ENCODE measurements at regions not wholly inside any gene's neighbourhood (a gene's known extent, or its start where the extent isn't known, plus 50 kb on each side); places are given as distances from the start of the nearest gene placed in this dataset.

DNA sequence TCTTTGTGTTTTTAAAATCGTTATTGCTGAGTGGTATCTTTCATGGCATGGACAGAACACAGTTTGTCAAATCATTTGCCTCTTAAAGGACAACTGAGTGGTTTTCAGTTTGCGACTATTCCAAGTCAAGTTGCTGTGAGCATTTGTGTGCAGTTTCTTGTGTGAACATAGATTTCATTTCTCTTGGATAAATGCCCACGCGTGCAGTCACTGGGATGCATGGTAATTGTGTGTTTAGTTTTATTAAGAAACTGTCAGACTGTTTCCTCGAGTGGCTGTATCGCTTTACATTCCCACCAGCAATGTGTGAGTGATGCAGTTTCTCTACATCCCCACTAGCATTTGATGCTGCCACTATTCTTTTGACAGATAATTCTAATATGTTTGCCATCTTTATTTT lies 154.0 kb upstream of the ARL4C start:
- POLR2A ChIA-PET = no interaction called here
- no peaks in the 10 kb centered on the region for H3K9me3 Mint-ChIP-seq (ENCODE audit: unreplicated experiment)
- intact Hi-C loops (cut with micrococcal nuclease; ENCODE audit: unreplicated experiment) = no loop called here
- no peaks in the 10 kb centered on the region for H3K27me3 ChIP-seq (replicated peaks; ENCODE audit: control insufficient read depth, insufficient read depth, low read length)
- no peaks in the 10 kb centered on the region for H3K36me3 ChIP-seq (ENCODE audit: control insufficient read depth, insufficient read depth, low read length)
- CTCF ChIA-PET = no interaction called here
- H3K36me3 Mint-ChIP-seq (ENCODE audit: insufficient read depth, unreplicated experiment) = no peaks in the 10 kb centered on the region
- H3K4me3 ChIP-seq (ENCODE audit: low read depth, low read length) = no peak overlapping the region
- H3K27ac Mint-ChIP-seq (ENCODE audit: unreplicated experiment) = no peak overlapping the region
- DNase-seq = no peak
- H3K9me3 ChIP-seq = no peaks in the 10 kb centered on the region
- no peaks in the 10 kb centered on the region for H3K4me1 Mint-ChIP-seq (ENCODE audit: low read depth, unreplicated experiment)
- BruUV-seq (replicated peaks) = no TSS peak
- H3K4me1 ChIP-seq = no peaks in the 10 kb centered on the region
- H3K4me3 Mint-ChIP-seq (ENCODE audit: unreplicated experiment) = no peak overlapping the region
- no peaks in the 10 kb centered on the region for H3K27me3 Mint-ChIP-seq (ENCODE audit: insufficient read depth, unreplicated experiment)
- TF ChIP-seq, protein P1, sequence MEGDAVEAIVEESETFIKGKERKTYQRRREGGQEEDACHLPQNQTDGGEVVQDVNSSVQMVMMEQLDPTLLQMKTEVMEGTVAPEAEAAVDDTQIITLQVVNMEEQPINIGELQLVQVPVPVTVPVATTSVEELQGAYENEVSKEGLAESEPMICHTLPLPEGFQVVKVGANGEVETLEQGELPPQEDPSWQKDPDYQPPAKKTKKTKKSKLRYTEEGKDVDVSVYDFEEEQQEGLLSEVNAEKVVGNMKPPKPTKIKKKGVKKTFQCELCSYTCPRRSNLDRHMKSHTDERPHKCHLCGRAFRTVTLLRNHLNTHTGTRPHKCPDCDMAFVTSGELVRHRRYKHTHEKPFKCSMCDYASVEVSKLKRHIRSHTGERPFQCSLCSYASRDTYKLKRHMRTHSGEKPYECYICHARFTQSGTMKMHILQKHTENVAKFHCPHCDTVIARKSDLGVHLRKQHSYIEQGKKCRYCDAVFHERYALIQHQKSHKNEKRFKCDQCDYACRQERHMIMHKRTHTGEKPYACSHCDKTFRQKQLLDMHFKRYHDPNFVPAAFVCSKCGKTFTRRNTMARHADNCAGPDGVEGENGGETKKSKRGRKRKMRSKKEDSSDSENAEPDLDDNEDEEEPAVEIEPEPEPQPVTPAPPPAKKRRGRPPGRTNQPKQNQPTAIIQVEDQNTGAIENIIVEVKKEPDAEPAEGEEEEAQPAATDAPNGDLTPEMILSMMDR (IDR thresholded peaks at IDR 0.05; ENCODE audit: insufficient read depth in 1 of 2, low read depth in 1 of 2, low read length in 1 of 2, severe bottlenecking in 1 of 2, unreplicated experiment in 1 of 2) = no peak

DNA sequence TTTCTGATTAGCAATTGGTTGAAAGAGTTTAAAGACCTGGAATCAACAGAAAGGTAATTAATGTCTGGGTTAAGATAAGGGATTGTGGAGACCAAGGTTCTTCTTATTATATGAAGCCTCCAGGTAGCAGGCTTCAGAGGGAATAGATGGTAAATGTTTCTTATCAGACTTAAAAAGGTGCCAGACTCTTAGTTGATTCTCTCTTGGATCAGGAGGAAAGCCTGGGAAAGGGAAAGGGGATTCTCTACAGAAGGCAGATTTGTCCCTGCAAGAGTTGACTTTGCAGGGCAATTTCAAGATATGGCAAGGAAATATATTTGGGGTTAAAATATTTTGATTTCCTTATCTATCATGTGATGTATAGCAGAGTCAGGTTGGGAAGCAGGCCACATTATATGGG lies 153.1 kb upstream of the ARL4C start:
- intact Hi-C loops (cut with micrococcal nuclease; ENCODE audit: unreplicated experiment) = no loop called here
- no peak for DNase-seq
- TF ChIP-seq, protein P1 (IDR thresholded peaks at IDR 0.05; ENCODE audit: insufficient read depth in 1 of 2, low read depth in 1 of 2, low read length in 1 of 2, severe bottlenecking in 1 of 2, unreplicated experiment in 1 of 2) = no peak
- no peaks in the 10 kb centered on the region for H3K4me1 ChIP-seq
- H3K4me3 ChIP-seq (ENCODE audit: low read depth, low read length) = no peak overlapping the region
- no peaks in the 10 kb centered on the region for H3K36me3 ChIP-seq (ENCODE audit: control insufficient read depth, insufficient read depth, low read length)
- BruUV-seq (replicated peaks) = no TSS peak
- H3K4me3 Mint-ChIP-seq (ENCODE audit: unreplicated experiment) = no peak overlapping the region
- H3K4me1 Mint-ChIP-seq (ENCODE audit: low read depth, unreplicated experiment) = no peaks in the 10 kb centered on the region
- H3K9me3 Mint-ChIP-seq (ENCODE audit: unreplicated experiment) = no peaks in the 10 kb centered on the region
- no peaks in the 10 kb centered on the region for H3K27me3 Mint-ChIP-seq (ENCODE audit: insufficient read depth, unreplicated experiment)
- no peaks in the 10 kb centered on the region for H3K27me3 ChIP-seq (replicated peaks; ENCODE audit: control insufficient read depth, insufficient read depth, low read length)
- no peaks in the 10 kb centered on the region for H3K9me3 ChIP-seq
- H3K27ac Mint-ChIP-seq (ENCODE audit: unreplicated experiment) = no peak overlapping the region
- CTCF ChIA-PET = no interaction called here
- H3K36me3 Mint-ChIP-seq (ENCODE audit: insufficient read depth, unreplicated experiment) = no peaks in the 10 kb centered on the region
- POLR2A ChIA-PET = no interaction called here

GRCh38 chr2:234643407-234643806 lies 146.5 kb upstream of the ARL4C start:
- Histone ChIP-seq H3K27me3 (replicated peaks; ENCODE audit: control insufficient read depth, insufficient read depth, low read length) (no peaks in the 10 kb centered on the region), H3K4me3 (ENCODE audit: low read depth, low read length) (no peak overlapping the region), H3K9me3 (peaks cover 5% of the 10 kb centered on the region; the same call in 1 of the 2 replicates), H3K36me3 (ENCODE audit: control insufficient read depth, insufficient read depth, low read length) (no peaks in the 10 kb centered on the region), H3K4me1 (no peaks in the 10 kb centered on the region)
- Mint-ChIP-seq H3K4me3 (ENCODE audit: unreplicated experiment) (no peak overlapping the region), H3K36me3 (ENCODE audit: insufficient read depth, unreplicated experiment) (no peaks in the 10 kb centered on the region), H3K9me3 (ENCODE audit: unreplicated experiment) (peaks cover 9% of the 10 kb centered on the region), H3K4me1 (ENCODE audit: low read depth, unreplicated experiment) (no peaks in the 10 kb centered on the region), H3K27ac (ENCODE audit: unreplicated experiment) (no peak overlapping the region), H3K27me3 (ENCODE audit: insufficient read depth, unreplicated experiment) (no peaks in the 10 kb centered on the region)
- DNase-seq = no peak
- BruUV-seq (replicated peaks) = no TSS peak
- TF ChIP-seq, protein P1 (IDR thresholded peaks at IDR 0.05; ENCODE audit: insufficient read depth in 1 of 2, low read depth in 1 of 2, low read length in 1 of 2, severe bottlenecking in 1 of 2, unreplicated experiment in 1 of 2) = no peak
- ChIA-PET CTCF (interaction anchor here (0.9 kb wide), 1 partner anchor 28 kb away, joined by 3 read pairs; no protein-coding TSS in a partner anchor), POLR2A (no interaction called here)
- intact Hi-C loops (cut with micrococcal nuclease; ENCODE audit: unreplicated experiment) = no loop called here
